GM21786 (cell line): ENCODE measurements at regions not wholly inside any gene's neighbourhood (a gene's known extent, or its start where the extent isn't known, plus 50 kb on each side); places are given as distances from the start of the nearest gene placed in this dataset.

ENCODE experiments used
- ATAC-seq: cut with Tn5 transposase; IDR thresholded peaks from one replicate; pipeline ENCODE4 v1.9.1; 2021; ENCODE audit not compliant: unreplicated experiment

- ATAC-seq = no peak
Measured at GRCh38 chr21:27447843-27448242, 481.0 kb upstream of the ADAMTS5 start.

- ATAC-seq = no peak
Measured at GRCh38 chr21:27429710-27430341, 462.9 kb upstream of the ADAMTS5 start.

- ATAC-seq = no peak
Measured at GRCh38 chr21:27426196-27426595, 459.3 kb upstream of the ADAMTS5 start.

- ATAC-seq = no peak
Measured at GRCh38 chr21:27425574-27425973, 458.7 kb upstream of the ADAMTS5 start.

GRCh38 chr21:27425172-27425571, 458.3 kb upstream of the ADAMTS5 start:
- no peak for ATAC-seq

- ATAC-seq = no peak
Measured at GRCh38 chr21:27424601-27425000, 457.7 kb upstream of the ADAMTS5 start.

GRCh38 chr21:27423906-27424595, 457.2 kb upstream of the ADAMTS5 start:
- no peak for ATAC-seq

- ATAC-seq = no peak
Measured at GRCh38 chr21:27423038-27423437, 456.1 kb upstream of the ADAMTS5 start.

- ATAC-seq = no peak
Measured at GRCh38 chr21:27422435-27422834, 455.5 kb upstream of the ADAMTS5 start.

GRCh38 chr21:27421654-27422053, 454.8 kb upstream of the ADAMTS5 start:
- no peak for ATAC-seq

GRCh38 chr21:27419153-27419552, 452.3 kb upstream of the ADAMTS5 start:
- no peak for ATAC-seq

GRCh38 chr21:27418346-27418745, 451.5 kb upstream of the ADAMTS5 start:
- ATAC-seq = no peak

- ATAC-seq = no peak
Measured at GRCh38 chr21:27412530-27412929, 445.6 kb upstream of the ADAMTS5 start.

- ATAC-seq = no peak
Measured at GRCh38 chr21:27408826-27409225, 441.9 kb upstream of the ADAMTS5 start.

- no peak for ATAC-seq
Measured at GRCh38 chr21:27407271-27407670, 440.4 kb upstream of the ADAMTS5 start.

GRCh38 chr21:27406300-27407009, 439.6 kb upstream of the ADAMTS5 start:
- ATAC-seq = no peak

- ATAC-seq = no peak
Measured at GRCh38 chr21:27403011-27403410, 436.1 kb upstream of the ADAMTS5 start.

- ATAC-seq = no peak
Measured at GRCh38 chr21:27400045-27400444, 433.2 kb upstream of the ADAMTS5 start.

- ATAC-seq = no peak
Measured at GRCh38 chr21:27397578-27397977, 430.7 kb upstream of the ADAMTS5 start.

- ATAC-seq = no peak
Measured at GRCh38 chr21:27393726-27394125, 426.8 kb upstream of the ADAMTS5 start.

- no peak for ATAC-seq
Measured at GRCh38 chr21:27391990-27392389, 425.1 kb upstream of the ADAMTS5 start.

GRCh38 chr21:27390384-27390783, 423.5 kb upstream of the ADAMTS5 start:
- no peak for ATAC-seq
